Muscle of leg (tissue), 3 donors: ENCODE measurements at regions not wholly inside any gene's neighbourhood (a gene's known extent, or its start where the extent isn't known, plus 50 kb on each side); places are given as distances from the start of the nearest gene placed in this dataset.

Experiments used
- DNase-seq: peaks from one replicate; pipeline ENCODE4 v3.0.0; 2013
- H3K27ac ChIP-seq: one replicate; pipeline ENCODE4 v1.5.1; 2013; ENCODE audit warnings: mild to moderate bottlenecking, low read length, control low read depth
- H3K27me3 ChIP-seq: one replicate; pipeline ENCODE4 v1.6.1; 2013; ENCODE audit warnings: low read length; ENCODE audit not compliant: control insufficient read depth, insufficient read depth
- H3K36me3 ChIP-seq: one replicate; pipeline ENCODE4 v1.6.1; 2013; ENCODE audit warnings: low read length; ENCODE audit not compliant: control insufficient read depth, insufficient read depth
- H3K4me1 ChIP-seq: one replicate; pipeline ENCODE4 v1.6.1; 2013; ENCODE audit warnings: low read length; ENCODE audit not compliant: control insufficient read depth, insufficient read depth
- H3K4me3 ChIP-seq: one replicate; pipeline ENCODE4 v1.5.1; 2013; ENCODE audit warnings: low read length, control low read depth
- H3K9me3 ChIP-seq: replicated peaks from 2 replicates; pipeline ENCODE4 v1.6.1; 2013; ENCODE audit warnings: low read depth, low read length; ENCODE audit not compliant: control insufficient read depth
- WGBS: methylation state at CpG from one replicate; pipeline ENCODE4 v1.1.5; 2013; ENCODE audit warnings: missing lambda C conversion rate; ENCODE audit not compliant: insufficient coverage; 5-methylcytosine and 5-hydroxymethylcytosine counted together

DNA sequence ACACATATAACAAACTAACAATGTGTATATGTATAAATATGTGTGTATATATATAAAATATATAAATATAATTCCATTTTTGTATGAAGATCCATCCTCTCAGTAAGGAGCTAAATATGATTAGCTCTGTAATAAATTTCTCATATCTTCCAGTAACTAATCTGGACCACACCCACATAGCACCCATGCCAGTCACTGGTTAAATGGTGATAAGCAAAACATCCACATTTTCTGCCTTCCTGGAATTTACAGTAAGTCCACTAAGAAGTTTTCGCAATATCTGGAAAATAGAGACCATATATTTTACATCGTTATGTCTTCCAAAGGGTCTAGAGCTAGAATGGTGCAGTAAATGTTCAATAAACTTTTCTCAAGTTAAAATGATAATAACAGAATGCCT lies 151.5 kb upstream of the STMND1 start:
- no CpG with 5 or more reads among the region's 2 CpGs for WGBS
- DNase-seq, result no peak
- Histone ChIP-seq H3K27me3 (no peaks in the 10 kb centered on the region), H3K27ac (no peak overlapping the region), H3K4me1 (peaks cover 19% of the 10 kb centered on the region), H3K9me3 (no peaks in the 10 kb centered on the region), H3K36me3 (no peaks in the 10 kb centered on the region), H3K4me3 (no peak overlapping the region)

DNA sequence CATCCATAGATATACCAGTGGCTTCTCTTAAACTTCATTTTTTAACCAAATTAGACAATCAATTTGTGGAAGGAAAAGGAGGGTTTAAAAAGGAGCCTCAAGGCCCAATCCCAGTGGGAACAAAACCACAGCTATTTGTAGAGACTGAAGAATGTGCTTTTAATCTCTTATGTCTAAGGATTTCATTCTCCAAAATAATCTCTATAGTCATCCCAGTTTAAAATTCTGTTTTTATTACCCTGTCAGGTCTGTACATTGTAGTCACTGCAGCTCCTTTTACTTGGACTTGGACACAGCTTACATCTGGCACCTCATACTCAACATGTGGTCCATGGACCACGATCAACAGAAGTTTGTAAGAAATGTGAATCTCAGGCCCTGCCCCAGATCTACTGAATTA lies 152.1 kb upstream of the STMND1 start:
- no peak overlapping the region for H3K4me3 ChIP-seq
- H3K4me1 ChIP-seq, result peaks cover 19% of the 10 kb centered on the region
- no peaks in the 10 kb centered on the region for H3K36me3 ChIP-seq
- WGBS, result no CpG with 5 or more reads among the region's 1 CpG
- H3K27me3 ChIP-seq, result no peaks in the 10 kb centered on the region
- H3K9me3 ChIP-seq, result no peaks in the 10 kb centered on the region
- DNase-seq, result peak; percentile 74
- H3K27ac ChIP-seq, result no peak overlapping the region

DNA sequence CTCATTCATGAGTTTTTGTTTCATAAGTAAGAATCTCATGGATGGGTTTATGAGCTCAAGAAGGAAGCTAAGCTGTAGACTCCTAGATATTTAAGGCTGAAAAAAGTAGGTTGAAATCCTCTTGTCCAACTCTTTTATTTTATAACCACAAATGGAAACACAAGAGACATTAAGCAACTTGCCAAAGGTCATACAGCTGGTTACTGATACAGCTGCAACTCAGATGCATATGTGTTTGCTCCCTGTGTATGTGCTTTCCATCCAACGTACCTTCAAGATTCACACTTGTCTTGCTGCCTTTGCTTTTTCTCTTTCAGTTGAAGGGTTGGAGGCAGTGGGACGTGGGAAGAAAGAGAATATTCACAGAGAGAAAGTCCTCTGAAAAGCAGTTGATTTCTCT lies 153.5 kb upstream of the STMND1 start:
- DNase-seq, result peak; percentile 85
- WGBS, result no CpG with 5 or more reads among the region's 2 CpGs

DNA sequence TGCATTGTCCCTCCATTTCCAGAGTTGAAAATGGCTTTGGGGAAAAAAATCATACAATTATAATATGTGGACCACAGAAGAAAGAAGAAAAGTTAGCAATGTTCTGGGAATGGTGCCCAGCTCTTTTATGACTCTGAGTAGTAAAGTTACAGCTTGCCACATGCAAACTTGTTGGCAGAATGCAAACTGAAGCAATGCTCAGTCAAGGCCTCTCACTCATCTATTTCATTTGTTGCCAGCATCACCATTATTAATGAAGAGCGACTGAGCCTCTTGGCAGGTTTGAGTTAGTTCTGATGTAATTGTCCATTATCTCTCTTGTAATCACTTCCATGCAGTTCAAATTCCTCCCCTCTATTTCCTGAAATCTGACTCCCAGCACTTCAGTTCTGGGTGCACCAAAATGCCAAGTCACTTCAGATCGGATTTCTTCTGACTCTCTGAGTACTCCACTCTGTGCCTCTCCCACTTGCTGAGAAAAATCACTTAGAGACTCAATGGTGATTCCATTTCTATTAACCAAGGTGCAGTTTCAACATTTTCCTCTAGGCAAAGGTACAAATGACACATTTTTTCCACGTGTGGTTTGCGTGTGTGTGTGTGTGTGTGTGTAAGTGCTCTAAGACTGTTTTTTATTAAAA lies 154.4 kb upstream of the STMND1 start:
- Histone ChIP-seq H3K27me3 (no peaks in the 10 kb centered on the region), H3K36me3 (no peaks in the 10 kb centered on the region), H3K4me3 (no peak overlapping the region), H3K9me3 (no peaks in the 10 kb centered on the region), H3K4me1 (peaks cover 19% of the 10 kb centered on the region), H3K27ac (peak overlapping the region; percentile 39)
- peak; percentile 97 for DNase-seq
- WGBS, result 18% methylated on average over 1 of the region's 4 CpGs

More for the DNA sequence above, 153.5 kb upstream of the STMND1 start:
- no peak overlapping the region for H3K4me3 ChIP-seq
- peaks cover 19% of the 10 kb centered on the region for H3K4me1 ChIP-seq
- H3K36me3 ChIP-seq, result no peaks in the 10 kb centered on the region
- H3K27me3 ChIP-seq, result no peaks in the 10 kb centered on the region
- peak overlapping the region; percentile 39 for H3K27ac ChIP-seq
- no peaks in the 10 kb centered on the region for H3K9me3 ChIP-seq

DNA sequence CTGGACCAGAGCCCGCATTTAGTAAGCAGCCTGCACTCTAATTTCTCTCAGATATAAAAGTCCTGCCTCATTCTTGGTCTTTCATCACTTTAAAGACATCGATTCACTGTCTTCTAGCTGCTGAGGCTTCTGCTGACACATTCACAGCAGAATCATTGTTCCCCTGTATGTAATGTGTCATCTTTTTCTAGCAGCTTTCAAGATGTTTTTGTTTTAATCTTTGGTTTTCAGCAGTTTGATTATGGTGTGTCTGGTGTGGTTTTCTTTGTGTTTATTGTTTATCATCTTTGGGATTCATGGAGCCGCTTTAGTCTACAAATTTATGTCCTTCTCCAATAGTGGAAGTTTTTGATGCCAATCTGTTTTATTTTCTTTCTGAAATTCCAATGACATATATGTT lies 157.3 kb upstream of the STMND1 start:
- Histone ChIP-seq H3K27me3 (no peaks in the 10 kb centered on the region), H3K27ac (no peak overlapping the region), H3K4me3 (no peak overlapping the region), H3K9me3 (no peaks in the 10 kb centered on the region), H3K4me1 (peaks cover 21% of the 10 kb centered on the region), H3K36me3 (no peaks in the 10 kb centered on the region)
- WGBS, result 80% methylated on average over 1 of the region's 3 CpGs
- DNase-seq, result no peak

DNA sequence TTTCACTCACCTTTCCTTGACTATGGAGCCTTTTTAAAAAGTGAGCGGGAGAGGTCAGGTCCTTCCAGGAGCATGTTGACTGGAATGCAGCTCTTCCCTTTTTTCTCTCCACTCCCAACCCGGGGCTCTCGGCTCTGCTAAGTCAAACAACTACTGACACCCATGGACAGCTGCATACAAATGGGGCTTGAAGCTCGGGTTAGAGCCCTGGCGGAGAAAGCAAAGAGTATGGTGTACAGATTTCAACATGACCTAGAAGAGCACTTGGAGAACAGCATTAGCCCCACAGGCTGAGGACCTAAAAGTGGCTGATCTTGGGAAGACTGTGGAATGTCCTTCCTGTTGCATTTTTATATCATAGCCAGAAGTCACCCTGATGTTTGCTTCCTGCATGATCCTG lies 162.0 kb upstream of the STMND1 start:
- Histone ChIP-seq H3K9me3 (no peaks in the 10 kb centered on the region), H3K27ac (no peak overlapping the region), H3K36me3 (no peaks in the 10 kb centered on the region), H3K27me3 (no peaks in the 10 kb centered on the region), H3K4me1 (peaks cover 3% of the 10 kb centered on the region), H3K4me3 (no peak overlapping the region)
- no peak for DNase-seq
- 76% methylated on average over 3 of the region's 5 CpGs for WGBS

DNA sequence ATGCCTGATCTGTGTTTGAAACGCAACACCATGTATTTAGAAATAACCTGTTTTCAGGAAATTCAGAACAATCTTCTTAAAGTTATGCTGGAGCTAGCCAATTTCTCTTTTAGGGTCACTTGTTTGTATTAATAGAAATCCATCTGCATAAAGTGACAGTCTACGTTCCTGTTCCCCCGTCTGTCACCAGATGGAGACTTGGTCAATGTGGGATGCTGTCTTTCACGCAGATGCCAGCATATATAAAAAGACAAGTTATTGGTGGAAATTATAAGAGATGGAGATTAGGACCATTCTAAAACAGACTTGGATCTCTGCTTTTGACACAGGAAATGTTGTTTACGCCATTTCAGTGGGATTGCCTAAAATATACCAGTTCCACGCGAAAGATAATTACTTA lies 162.5 kb upstream of the STMND1 start:
- WGBS, result 80% methylated on average over 1 of the region's 7 CpGs
- DNase-seq, result no peak
- Histone ChIP-seq H3K27me3 (no peaks in the 10 kb centered on the region), H3K4me1 (peaks cover 3% of the 10 kb centered on the region), H3K36me3 (no peaks in the 10 kb centered on the region), H3K4me3 (no peak overlapping the region), H3K9me3 (no peaks in the 10 kb centered on the region), H3K27ac (no peak overlapping the region)

DNA sequence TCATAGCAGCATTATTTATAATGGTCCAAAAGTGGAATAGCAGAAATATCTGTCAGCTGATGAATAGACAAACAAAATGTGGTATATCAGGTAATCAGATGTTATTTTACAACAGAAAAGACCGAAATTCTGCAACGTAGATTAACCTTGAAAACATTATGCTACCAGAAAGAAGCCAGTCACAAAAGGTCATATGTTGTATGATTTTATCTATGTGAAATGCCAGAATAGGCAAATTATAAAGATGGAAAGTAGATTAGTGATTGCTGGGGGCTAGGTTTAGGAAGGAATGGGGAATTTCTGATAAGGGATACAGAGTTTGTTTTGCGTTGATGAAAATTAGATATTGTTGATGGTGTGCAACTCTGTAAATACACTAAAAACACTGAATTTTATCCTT lies 165.0 kb upstream of the STMND1 start:
- DNase-seq, result no peak
- peaks cover 7% of the 10 kb centered on the region for H3K4me1 ChIP-seq
- H3K36me3 ChIP-seq, result no peaks in the 10 kb centered on the region
- no CpG with 5 or more reads among the region's 3 CpGs for WGBS
- H3K27ac ChIP-seq, result no peak overlapping the region
- H3K27me3 ChIP-seq, result no peaks in the 10 kb centered on the region
- no peaks in the 10 kb centered on the region for H3K9me3 ChIP-seq
- no peak overlapping the region for H3K4me3 ChIP-seq

DNA sequence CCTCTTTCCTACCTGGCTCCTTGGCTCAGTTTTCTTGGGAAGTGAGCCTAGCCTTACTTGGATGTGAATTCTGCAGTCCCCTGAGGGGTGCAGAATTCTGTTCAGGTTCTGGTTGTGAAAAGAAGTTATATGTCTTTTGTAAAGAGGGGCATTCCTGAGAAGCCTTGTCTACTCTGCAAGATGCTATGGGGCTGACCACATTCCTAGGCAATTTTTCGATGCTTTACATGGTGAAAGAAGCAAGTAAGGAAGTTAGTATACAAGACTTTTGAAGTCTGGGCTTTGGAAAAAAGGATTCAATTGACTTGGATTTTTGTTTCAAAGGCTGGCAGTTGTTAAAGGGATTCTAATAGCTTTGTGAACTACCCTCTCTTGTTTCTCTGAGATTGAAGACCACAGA lies 167.9 kb upstream of the STMND1 start:
- DNase-seq, result peak; percentile 30
- Histone ChIP-seq H3K4me3 (no peak overlapping the region), H3K36me3 (no peaks in the 10 kb centered on the region), H3K4me1 (peaks cover 6% of the 10 kb centered on the region), H3K27ac (no peak overlapping the region), H3K27me3 (no peaks in the 10 kb centered on the region), H3K9me3 (no peaks in the 10 kb centered on the region)
- 40% methylated on average over 1 of the region's 1 CpG for WGBS

DNA sequence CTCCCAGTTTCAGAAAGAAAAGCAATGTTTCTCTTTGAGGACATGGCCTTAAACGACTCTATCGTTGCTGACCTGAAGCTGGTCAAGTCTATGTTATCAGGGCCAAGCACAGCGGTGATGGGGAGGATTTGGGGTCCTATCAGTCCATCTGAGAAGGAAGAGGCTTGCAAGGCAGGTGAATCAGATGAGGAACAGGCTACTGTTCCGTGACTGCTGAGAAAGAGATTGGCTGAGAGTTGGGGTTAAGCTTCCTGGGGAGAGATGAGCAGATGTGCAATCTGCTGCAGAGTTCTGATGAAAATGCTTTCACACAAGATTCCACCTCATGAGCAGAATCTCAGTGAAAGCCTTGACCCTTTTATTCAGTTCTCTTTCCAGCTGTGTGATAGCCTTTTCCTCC lies 168.3 kb upstream of the STMND1 start:
- H3K4me3 ChIP-seq, result no peak overlapping the region
- WGBS, result 77% methylated on average over 3 of the region's 4 CpGs
- H3K9me3 ChIP-seq, result no peaks in the 10 kb centered on the region
- no peaks in the 10 kb centered on the region for H3K27me3 ChIP-seq
- H3K27ac ChIP-seq, result no peak overlapping the region
- no peaks in the 10 kb centered on the region for H3K36me3 ChIP-seq
- no peak for DNase-seq
- H3K4me1 ChIP-seq, result peaks cover 7% of the 10 kb centered on the region

DNA sequence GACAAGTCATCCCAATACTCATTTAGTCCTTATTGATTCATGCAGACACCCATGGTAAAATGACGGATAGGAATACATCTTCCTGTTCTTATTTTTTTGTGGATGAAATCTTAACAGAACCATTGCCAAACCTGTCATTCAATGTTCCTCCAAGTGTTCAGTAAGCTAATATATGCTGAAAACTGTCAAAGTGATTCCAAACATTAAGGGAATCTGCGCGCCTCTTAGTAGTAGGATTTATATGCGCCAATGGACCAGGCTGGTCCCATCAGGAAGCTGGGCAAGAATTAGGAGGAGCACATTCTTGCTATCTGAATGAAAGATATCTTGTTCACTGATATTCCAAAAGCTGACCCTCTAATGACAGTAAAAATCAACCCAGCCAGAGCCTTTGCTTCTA lies 168.9 kb upstream of the STMND1 start:
- no peaks in the 10 kb centered on the region for H3K36me3 ChIP-seq
- H3K4me1 ChIP-seq, result peaks cover 11% of the 10 kb centered on the region
- WGBS, result 100% methylated on average over 2 of the region's 4 CpGs
- no peaks in the 10 kb centered on the region for H3K9me3 ChIP-seq
- H3K27me3 ChIP-seq, result no peaks in the 10 kb centered on the region
- no peak for DNase-seq
- no peak overlapping the region for H3K27ac ChIP-seq
- H3K4me3 ChIP-seq, result no peak overlapping the region
